WI38 (cell line): ENCODE measurements at regions not wholly inside any gene's neighbourhood (a gene's known extent, or its start where the extent isn't known, plus 50 kb on each side); places are given as distances from the start of the nearest gene placed in this dataset.

ENCODE experiments used
- H3K4me3 ChIP-seq: 2 replicates; pipeline ENCODE4 v1.5.1; 2011; ENCODE audit warnings: low read depth, mild to moderate bottlenecking, control low read depth, low read length
- TF ChIP-seq, protein P1 (sequence below): IDR thresholded peaks from 2 replicates; pipeline ENCODE4 v1.5.1; 2012; ENCODE audit warnings: low read depth, mild to moderate bottlenecking, control low read depth, low read length

DNA sequence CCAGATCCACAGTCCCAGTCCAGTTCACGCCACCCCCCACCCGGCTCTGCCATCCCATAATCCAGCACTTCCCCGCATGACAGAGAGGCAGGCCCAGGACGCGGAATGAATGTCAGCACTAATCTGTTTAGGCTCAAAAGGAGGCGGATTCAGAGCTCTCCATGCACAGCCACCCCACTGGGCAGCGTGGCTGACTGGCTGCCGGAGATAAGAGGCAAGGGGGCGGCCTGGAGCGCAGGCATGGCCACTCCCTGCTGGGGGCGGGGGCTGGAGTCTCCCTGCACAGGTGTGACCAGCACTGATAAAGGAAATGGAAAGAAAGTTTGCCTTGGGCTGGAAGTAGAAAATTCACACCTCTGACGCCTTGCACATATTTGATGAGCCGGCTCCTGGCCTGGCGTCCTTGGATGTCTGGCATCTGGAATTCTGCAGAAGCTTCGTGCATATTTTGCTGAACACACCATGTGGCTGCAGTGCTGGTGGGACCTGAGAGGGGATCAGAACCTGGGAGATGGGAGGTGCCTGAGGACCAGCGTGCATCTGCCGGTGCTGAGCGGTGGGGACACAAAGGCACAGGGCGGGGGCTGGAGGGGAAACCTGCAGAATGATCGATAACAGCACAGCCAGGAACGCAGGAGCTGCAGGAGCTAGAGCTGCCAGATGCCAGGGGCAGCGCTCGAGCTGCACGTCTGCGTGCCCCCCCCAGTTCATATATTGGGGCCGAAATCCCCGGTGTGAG is 344.4 kb downstream of the CTTN start:
- H3K4me3 ChIP-seq = no peak overlapping the region
- TF ChIP-seq, protein P1, sequence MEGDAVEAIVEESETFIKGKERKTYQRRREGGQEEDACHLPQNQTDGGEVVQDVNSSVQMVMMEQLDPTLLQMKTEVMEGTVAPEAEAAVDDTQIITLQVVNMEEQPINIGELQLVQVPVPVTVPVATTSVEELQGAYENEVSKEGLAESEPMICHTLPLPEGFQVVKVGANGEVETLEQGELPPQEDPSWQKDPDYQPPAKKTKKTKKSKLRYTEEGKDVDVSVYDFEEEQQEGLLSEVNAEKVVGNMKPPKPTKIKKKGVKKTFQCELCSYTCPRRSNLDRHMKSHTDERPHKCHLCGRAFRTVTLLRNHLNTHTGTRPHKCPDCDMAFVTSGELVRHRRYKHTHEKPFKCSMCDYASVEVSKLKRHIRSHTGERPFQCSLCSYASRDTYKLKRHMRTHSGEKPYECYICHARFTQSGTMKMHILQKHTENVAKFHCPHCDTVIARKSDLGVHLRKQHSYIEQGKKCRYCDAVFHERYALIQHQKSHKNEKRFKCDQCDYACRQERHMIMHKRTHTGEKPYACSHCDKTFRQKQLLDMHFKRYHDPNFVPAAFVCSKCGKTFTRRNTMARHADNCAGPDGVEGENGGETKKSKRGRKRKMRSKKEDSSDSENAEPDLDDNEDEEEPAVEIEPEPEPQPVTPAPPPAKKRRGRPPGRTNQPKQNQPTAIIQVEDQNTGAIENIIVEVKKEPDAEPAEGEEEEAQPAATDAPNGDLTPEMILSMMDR = no peak

- H3K4me3 ChIP-seq = no peak overlapping the region
- TF ChIP-seq, protein P1 = no peak
Observed at GRCh38 chr11:70743329-70743728, 345.0 kb downstream of the CTTN start.

DNA sequence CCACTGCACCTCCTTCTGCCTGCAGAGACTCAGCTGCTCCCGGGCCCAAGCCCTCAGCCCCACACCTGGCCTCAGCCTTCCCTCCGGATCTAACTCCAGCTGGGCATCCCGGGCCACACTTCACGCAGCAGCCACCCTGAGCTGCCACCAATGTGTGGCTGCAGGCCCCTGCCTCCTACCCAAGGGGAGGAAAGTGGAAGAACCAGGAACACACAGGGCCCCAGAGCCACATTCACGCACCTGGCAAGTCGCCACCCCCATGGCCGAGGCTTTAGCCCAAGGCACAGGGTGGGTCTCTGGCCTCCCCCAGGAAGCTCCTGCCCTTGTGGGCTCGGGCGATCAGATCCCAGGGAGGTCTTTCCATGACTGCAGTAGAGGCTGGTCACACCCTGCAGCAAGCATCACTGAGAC is 345.6 kb downstream of the CTTN start:
- H3K4me3 ChIP-seq = no peak overlapping the region
- TF ChIP-seq, protein P1 = no peak

GRCh38 chr11:70744396-70745185 is 346.3 kb downstream of the CTTN start:
- H3K4me3 ChIP-seq = no peak overlapping the region
- TF ChIP-seq, protein P1 = no peak

DNA sequence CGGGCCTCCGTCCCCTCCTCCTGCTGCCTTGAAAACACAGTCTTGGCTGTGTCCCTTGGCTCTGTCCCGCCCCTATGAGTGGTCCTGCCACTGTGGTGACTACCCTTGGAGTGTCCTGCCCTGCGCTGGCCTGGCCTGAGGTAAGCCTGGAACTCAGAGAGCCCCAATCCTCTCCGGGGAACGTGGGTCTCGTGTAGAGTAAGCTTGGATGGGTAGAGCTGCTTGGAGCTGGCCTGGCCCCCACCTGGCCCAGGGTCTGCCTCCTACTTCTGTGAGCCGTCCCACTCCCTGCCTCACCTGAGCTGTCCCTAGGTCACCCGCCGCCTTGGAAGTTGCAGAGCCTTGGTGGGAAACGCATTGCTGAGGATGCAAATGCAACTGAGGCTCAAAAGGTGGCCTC is 347.1 kb downstream of the CTTN start:
- H3K4me3 ChIP-seq = no peak overlapping the region
- TF ChIP-seq, protein P1 = no peak

- H3K4me3 ChIP-seq = no peak overlapping the region
- TF ChIP-seq, protein P1 = no peak
Observed at GRCh38 chr11:70745941-70746340, 347.6 kb downstream of the CTTN start.

- TF ChIP-seq, protein P1 = no peak
- H3K4me3 ChIP-seq = no peak overlapping the region
Observed at GRCh38 chr11:70746351-70746750, 348.0 kb downstream of the CTTN start.
